Transverse colon (tissue), 4 donors: ENCODE measurements at regions not wholly inside any gene's neighbourhood (a gene's known extent, or its start where the extent isn't known, plus 50 kb on each side); places are given as distances from the start of the nearest gene placed in this dataset.

Source experiments
- DNase-seq: peaks from one replicate; pipeline ENCODE4 v3.0.0-alpha.2; 2019
- H3K27ac ChIP-seq, 4 donors: fragments of 200-600 bp; sonication (generic); 2 replicates each; pipeline ENCODE4 v1.5.1; 2016 to 2018; ENCODE audit warnings: inconsistent platforms in 4 of 4
- H3K27me3 ChIP-seq: fragments of 200-600 bp; sonication (generic); 2 replicates; pipeline ENCODE4 v1.5.1; 2017; ENCODE audit warnings: inconsistent platforms
- H3K36me3 ChIP-seq, 4 donors: fragments of 200-600 bp; sonication (generic); 2 replicates each; pipeline ENCODE4 v1.5.1; 2017 to 2019; ENCODE audit warnings: inconsistent platforms in 4 of 4
- H3K4me1 ChIP-seq, 4 donors: fragments of 200-600 bp; sonication (generic); 2 replicates each; pipeline ENCODE4 v1.5.1; 2017 to 2020; ENCODE audit warnings: inconsistent platforms in 4 of 4
- H3K4me3 ChIP-seq, 4 donors: fragments of 200-600 bp; sonication (generic); 1 replicate in 1 of 4; 2 replicates in 3 of 4; pipeline versions ENCODE4 v1.5.1 to v1.6.1; 2017 to 2019; ENCODE audit warnings: inconsistent platforms in 4 of 4
- H3K9me3 ChIP-seq, 2 donors: fragments of 200-600 bp; sonication (generic); 2 replicates each; pipeline ENCODE4 v1.5.1; 2017 to 2019; ENCODE audit warnings: inconsistent platforms in 2 of 2
- EP300 ChIP-seq: sonication (generic); formaldehyde crosslinking; IDR thresholded peaks from one replicate; pipeline ENCODE4 v1.6.1; 2017; ENCODE audit warnings: antibody characterized with exemption, low read depth
- POLR2A ChIP-seq: fragments of 450-650 bp; IDR thresholded peaks from one replicate; pipeline ENCODE4 v1.6.1; 2016; ENCODE audit warnings: antibody characterized with exemption, mild to moderate bottlenecking, moderate library complexity
- POLR2AphosphoS5 ChIP-seq, 3 donors: sonication (generic); formaldehyde crosslinking; IDR thresholded peaks; one replicate each; pipeline ENCODE4 v1.6.1; 2016; ENCODE audit warnings: antibody characterized with exemption in 3 of 3
- WGBS, 2 donors: methylation state at CpG; one replicate each; pipeline ENCODE4 v1.1.5; 2018; ENCODE audit warnings: low coverage in 1 of 2; 5-methylcytosine and 5-hydroxymethylcytosine counted together
- in situ Hi-C, 4 donors: fragments of 200-750 bp; cut with MboI; loops; one replicate each; pipeline versions ENCODE4 v1.15.0 to v1.15.1; 2017; ENCODE audit warnings: low sequenced_read_pairs in 3 of 4, low pct_ligation_motif_present in 1 of 4, low pct_unique_long_range_greater_than_20kb in 1 of 4
- intact Hi-C: fragments of 100-400 bp; cut with DNase I; formaldehyde crosslinking; loops from one replicate; pipeline ENCODE4 v1.15.1; 2023; ENCODE audit warnings: low total_unique reads
- TF ChIP-seq, protein P1 (sequence below), 5 experiments: fragments of 200-600 bp in 3 of 5; fragments of 450-650 bp in 2 of 5; sonication (generic) in 3 of 5; IDR thresholded peaks; 1 replicate in 2 of 5; 2 replicates in 3 of 5; pipeline ENCODE4 v1.5.1; 2016 to 2017; ENCODE audit warnings: antibody characterized with exemption in 5 of 5, inconsistent platforms in 3 of 5, mild to moderate bottlenecking in 2 of 5, moderate library complexity in 1 of 5

DNA sequence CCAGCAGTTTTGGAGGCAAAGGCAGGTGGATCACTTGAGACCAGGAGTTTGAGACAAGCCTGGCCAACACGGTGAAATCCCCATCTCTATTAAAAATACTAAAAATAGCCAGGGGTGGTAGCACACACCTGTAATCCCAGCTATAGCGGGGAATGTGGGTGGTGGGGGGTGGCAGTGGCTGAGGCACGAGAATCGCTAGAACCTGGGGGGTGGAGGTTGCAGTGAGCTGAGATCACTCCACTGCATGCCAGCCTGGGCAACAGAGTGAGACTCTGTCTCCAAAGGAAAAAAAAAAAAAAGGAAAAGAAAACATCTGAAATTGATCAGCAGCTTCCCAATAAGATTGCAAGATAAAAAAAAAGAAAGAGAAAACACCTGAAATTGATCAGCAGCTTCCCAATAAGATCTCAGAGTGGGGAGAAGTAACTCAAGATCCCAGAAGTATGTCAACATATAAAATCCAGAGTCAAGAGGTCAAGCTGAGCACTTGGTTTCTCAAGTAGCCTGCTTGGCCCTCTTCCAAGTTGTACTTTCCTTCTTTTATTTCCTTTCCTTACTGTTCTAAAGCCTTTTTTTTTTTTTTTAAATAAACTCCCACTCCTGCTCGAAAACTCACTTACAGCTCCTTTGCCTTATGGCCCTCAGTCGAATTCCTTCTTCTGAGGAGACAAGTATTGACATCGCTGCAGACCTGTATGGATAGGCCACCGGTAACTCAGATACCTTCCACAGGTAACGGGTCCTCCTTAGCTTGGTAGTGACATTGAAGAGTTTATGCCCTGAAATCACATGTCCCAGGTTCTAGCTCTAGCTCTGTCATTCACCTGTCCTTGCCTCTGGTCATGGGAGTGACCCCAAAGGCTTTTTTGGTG, 368.5 kb upstream of the SYNCRIP start:
- Histone ChIP-seq H3K4me3 (no peak overlapping the region), H3K36me3 (no peaks in the 10 kb centered on the region), H3K27me3 (no peaks in the 10 kb centered on the region), H3K27ac (no peak overlapping the region), H3K9me3 (no peaks in the 10 kb centered on the region), H3K4me1 (no peaks in the 10 kb centered on the region)
- WGBS, 2 donors = 59 to 79% methylated on average over 3 to 9 of the region's 9 CpGs
- no peak for TF ChIP-seq EP300
- no peak for TF ChIP-seq POLR2AphosphoS5 (IDR thresholded peaks at IDR 0.05)
- no peak for TF ChIP-seq POLR2A
- TF ChIP-seq, protein P1, sequence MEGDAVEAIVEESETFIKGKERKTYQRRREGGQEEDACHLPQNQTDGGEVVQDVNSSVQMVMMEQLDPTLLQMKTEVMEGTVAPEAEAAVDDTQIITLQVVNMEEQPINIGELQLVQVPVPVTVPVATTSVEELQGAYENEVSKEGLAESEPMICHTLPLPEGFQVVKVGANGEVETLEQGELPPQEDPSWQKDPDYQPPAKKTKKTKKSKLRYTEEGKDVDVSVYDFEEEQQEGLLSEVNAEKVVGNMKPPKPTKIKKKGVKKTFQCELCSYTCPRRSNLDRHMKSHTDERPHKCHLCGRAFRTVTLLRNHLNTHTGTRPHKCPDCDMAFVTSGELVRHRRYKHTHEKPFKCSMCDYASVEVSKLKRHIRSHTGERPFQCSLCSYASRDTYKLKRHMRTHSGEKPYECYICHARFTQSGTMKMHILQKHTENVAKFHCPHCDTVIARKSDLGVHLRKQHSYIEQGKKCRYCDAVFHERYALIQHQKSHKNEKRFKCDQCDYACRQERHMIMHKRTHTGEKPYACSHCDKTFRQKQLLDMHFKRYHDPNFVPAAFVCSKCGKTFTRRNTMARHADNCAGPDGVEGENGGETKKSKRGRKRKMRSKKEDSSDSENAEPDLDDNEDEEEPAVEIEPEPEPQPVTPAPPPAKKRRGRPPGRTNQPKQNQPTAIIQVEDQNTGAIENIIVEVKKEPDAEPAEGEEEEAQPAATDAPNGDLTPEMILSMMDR (IDR thresholded peaks at IDR 0.05) = no peak
- intact Hi-C loops (no loop called here), in situ Hi-C loops (no loop called here)
- DNase-seq = no peak

DNA sequence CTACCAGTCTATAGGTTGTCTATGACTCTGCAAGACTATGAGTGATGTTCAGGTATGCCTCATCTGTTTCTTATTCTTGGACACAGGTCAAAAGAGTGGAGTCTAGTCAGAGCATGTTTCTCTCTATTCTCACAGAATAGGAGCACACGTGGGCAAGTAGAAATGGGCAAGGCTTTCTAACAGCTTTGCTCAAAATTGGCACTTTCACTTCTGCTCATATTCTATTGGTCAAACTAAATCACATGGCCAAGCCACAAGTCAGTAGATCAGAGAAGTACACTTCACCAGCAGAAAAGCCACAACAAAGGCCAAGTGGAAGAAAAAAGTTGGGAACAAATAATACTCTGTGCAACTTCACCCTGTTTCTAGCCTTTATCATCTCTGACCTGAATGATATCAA, 354.5 kb upstream of the SYNCRIP start:
- Histone ChIP-seq H3K36me3 (no peaks in the 10 kb centered on the region), H3K4me3 (no peak overlapping the region), H3K4me1 (no peaks in the 10 kb centered on the region), H3K27ac (no peak overlapping the region), H3K27me3 (no peaks in the 10 kb centered on the region), H3K9me3 (no peaks in the 10 kb centered on the region)
- WGBS, 2 donors = 67 to 76% methylated on average over 1 of the region's 1 CpG
- intact Hi-C loops (no loop called here), in situ Hi-C loops (no loop called here)
- no peak for DNase-seq
- TF ChIP-seq EP300 (no peak), POLR2AphosphoS5 (IDR thresholded peaks at IDR 0.05) (no peak), POLR2A (no peak)
- TF ChIP-seq, protein P1 (IDR thresholded peaks at IDR 0.05) = no peak

DNA sequence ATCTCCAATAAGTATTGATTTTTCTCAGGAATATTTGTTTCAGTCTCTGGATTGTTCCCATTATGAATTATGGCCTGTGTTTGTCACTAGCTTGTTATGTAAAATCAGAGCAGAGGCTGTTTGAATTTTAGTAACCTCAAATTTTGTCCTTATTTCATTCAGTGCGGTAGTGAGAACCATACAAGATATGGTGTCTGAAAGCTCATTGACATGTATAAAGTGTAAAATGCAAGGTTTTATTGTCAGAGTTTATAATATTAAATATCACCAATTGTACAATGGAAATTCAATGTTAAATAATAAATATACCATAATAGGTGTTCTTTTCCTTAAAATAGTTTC, 353.3 kb upstream of the SYNCRIP start:
- DNase-seq = no peak
- Histone ChIP-seq H3K9me3 (no peaks in the 10 kb centered on the region), H3K4me3 (no peak overlapping the region), H3K27ac (no peak overlapping the region), H3K4me1 (no peaks in the 10 kb centered on the region), H3K36me3 (no peaks in the 10 kb centered on the region), H3K27me3 (no peaks in the 10 kb centered on the region)
- no peak for TF ChIP-seq POLR2A
- TF ChIP-seq EP300 = no peak
- TF ChIP-seq, protein P1 (IDR thresholded peaks at IDR 0.05) = no peak
- TF ChIP-seq POLR2AphosphoS5 (IDR thresholded peaks at IDR 0.05) = no peak
- WGBS, 2 donors = 90 to 92% methylated on average over 1 of the region's 1 CpG
- intact Hi-C loops (no loop called here), in situ Hi-C loops (no loop called here)

DNA sequence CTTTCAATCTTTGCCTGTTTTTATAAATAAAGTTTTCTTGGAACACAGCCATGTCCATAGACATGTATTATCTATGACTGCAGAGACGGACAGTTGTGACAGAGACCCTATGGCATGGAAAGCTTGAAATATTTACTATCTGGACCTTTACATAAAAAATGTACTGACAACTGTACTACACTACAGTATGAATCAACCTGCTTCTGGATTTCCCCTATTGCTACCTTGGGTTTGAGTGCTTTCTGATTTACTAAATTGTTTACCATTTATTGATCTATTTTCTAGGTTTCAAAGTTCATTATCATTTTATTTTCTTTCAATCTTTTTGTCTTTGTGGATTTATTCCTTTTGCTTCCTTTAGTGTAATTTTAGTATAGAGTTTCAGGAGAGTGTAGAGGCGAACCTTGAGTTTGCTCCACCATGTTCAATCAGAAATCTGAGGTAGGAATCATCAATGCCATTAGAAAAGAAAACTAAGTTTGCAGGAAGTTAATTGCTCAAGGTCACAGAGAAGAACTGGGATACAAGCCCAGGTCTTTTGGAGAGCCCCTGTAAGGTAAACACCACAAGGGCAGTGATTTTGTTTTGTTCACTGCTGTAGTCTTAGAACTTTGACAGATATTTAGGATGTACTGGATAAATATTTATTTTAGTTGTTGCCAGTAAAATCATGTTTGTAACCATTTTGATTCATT, 352.8 kb upstream of the SYNCRIP start:
- DNase-seq = no peak
- H3K9me3 ChIP-seq = no peaks in the 10 kb centered on the region
- 25 to 80% methylated on average over 1 to 2 of the region's 2 CpGs for WGBS, 2 donors
- no peaks in the 10 kb centered on the region for H3K4me1 ChIP-seq
- no peak overlapping the region for H3K4me3 ChIP-seq
- no peak for TF ChIP-seq POLR2A
- TF ChIP-seq, protein P1 (IDR thresholded peaks at IDR 0.05) = no peak
- no peak overlapping the region for H3K27ac ChIP-seq
- no peaks in the 10 kb centered on the region for H3K27me3 ChIP-seq
- intact Hi-C loops = no loop called here
- in situ Hi-C loops = no loop called here
- no peaks in the 10 kb centered on the region for H3K36me3 ChIP-seq
